ENCODE measurements at regions not wholly inside any gene's neighbourhood (a gene's known extent, or its start where the extent isn't known, plus 50 kb on each side); places are given as distances from the start of the nearest gene placed in this dataset.

DNA sequence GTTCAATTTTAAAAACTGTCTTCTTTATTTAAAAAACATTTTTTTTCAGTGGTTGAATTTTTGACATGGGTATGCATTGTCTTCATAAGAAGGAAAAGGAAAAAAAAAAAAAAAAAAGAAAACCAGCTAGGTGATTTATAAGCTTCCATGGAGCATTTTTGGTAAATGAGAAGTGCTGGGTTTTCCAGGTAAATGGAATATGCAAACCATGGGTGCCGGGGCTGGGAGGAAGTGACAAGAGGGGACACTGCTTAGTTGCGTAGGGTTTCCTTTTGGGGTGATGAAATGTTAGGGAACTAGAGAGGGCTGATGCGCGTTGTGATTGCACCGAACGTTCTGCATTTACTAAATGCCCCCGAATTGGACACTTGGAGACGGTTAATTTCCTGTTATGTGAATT, 217.4 kb upstream of the FOXF1 start:
- Histone ChIP-seq H3K27ac (ENCODE audit: low read length) (no peak overlapping the region), H3K9me2 (replicated peaks; ENCODE audit: low read length) (no peaks in the 10 kb centered on the region), H3F3A (ENCODE audit: low read length, unreplicated experiment) (no peaks in the 10 kb centered on the region), H3K4me1 (ENCODE audit: insufficient read depth, low read length) (no peaks in the 10 kb centered on the region), H3K9ac (ENCODE audit: low read length) (no peak overlapping the region), H3K27me3 (ENCODE audit: low read length) (peaks cover 96% of the 10 kb centered on the region), H3K79me2 (ENCODE audit: low read length) (no peaks in the 10 kb centered on the region), H3K4me2 (ENCODE audit: low read length) (no peak overlapping the region), H3K4me3 (ENCODE audit: low read length) (no peak overlapping the region), H4K20me1 (ENCODE audit: low read length) (no peaks in the 10 kb centered on the region), H2AFZ (ENCODE audit: low read length) (no peak overlapping the region), H3K36me3 (ENCODE audit: low read depth, low read length) (no peaks in the 10 kb centered on the region), H3K9me3 (ENCODE audit: low read length) (no peaks in the 10 kb centered on the region)
- POLR2A ChIA-PET (ENCODE audit: unreplicated experiment) = no interaction called here
- ATAC-seq (no peak), DNase-seq (no peak)
- no TSS peak for BruUV-seq (replicated peaks)
- intact Hi-C loops (cut with micrococcal nuclease) = no loop called here
- TF ChIP-seq, protein P1, sequence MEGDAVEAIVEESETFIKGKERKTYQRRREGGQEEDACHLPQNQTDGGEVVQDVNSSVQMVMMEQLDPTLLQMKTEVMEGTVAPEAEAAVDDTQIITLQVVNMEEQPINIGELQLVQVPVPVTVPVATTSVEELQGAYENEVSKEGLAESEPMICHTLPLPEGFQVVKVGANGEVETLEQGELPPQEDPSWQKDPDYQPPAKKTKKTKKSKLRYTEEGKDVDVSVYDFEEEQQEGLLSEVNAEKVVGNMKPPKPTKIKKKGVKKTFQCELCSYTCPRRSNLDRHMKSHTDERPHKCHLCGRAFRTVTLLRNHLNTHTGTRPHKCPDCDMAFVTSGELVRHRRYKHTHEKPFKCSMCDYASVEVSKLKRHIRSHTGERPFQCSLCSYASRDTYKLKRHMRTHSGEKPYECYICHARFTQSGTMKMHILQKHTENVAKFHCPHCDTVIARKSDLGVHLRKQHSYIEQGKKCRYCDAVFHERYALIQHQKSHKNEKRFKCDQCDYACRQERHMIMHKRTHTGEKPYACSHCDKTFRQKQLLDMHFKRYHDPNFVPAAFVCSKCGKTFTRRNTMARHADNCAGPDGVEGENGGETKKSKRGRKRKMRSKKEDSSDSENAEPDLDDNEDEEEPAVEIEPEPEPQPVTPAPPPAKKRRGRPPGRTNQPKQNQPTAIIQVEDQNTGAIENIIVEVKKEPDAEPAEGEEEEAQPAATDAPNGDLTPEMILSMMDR (conservative IDR thresholded peaks at IDR 0.05; ENCODE audit: low read depth, low read length) = no peak
- no peak for TF ChIP-seq EZH2 (IDR thresholded peaks at IDR 0.05; ENCODE audit: low read length, unreplicated experiment)
- TF ChIP-seq EZH2phosphoT487 (IDR thresholded peaks at IDR 0.05; ENCODE audit: borderline replicate concordance, low read length) = no peak
- CTCF ChIA-PET = no interaction called here

DNA sequence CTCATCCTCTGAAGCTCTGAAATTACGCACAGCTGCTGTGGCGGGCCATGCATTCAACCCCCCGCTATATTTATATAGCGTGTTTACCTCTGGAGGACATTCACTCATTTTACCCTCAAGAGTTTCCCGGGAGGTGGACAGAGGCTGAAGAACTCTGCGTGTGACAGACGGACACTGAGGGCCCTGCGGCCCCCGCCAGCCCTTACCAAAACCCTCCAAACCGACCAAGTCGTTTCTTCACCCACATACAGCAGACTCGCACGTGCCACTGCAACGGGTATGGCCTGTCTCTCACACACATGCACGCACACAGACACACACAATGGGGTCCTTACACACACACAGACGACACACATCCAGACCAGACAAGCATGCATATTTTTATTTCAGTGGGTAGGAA, 216.4 kb upstream of the FOXF1 start:
- POLR2A ChIA-PET (ENCODE audit: unreplicated experiment) = no interaction called here
- Histone ChIP-seq H3K9me3 (ENCODE audit: low read length) (no peaks in the 10 kb centered on the region), H3K27me3 (ENCODE audit: low read length) (peaks cover 96% of the 10 kb centered on the region), H4K20me1 (ENCODE audit: low read length) (no peaks in the 10 kb centered on the region), H3K9me2 (replicated peaks; ENCODE audit: low read length) (no peaks in the 10 kb centered on the region), H3F3A (ENCODE audit: low read length, unreplicated experiment) (no peaks in the 10 kb centered on the region), H3K9ac (ENCODE audit: low read length) (no peak overlapping the region), H3K79me2 (ENCODE audit: low read length) (no peaks in the 10 kb centered on the region), H3K4me3 (ENCODE audit: low read length) (no peak overlapping the region), H3K36me3 (ENCODE audit: low read depth, low read length) (no peaks in the 10 kb centered on the region), H3K4me2 (ENCODE audit: low read length) (no peak overlapping the region), H2AFZ (ENCODE audit: low read length) (no peak overlapping the region), H3K27ac (ENCODE audit: low read length) (no peak overlapping the region), H3K4me1 (ENCODE audit: insufficient read depth, low read length) (no peaks in the 10 kb centered on the region)
- intact Hi-C loops (cut with micrococcal nuclease) = no loop called here
- ATAC-seq = no peak
- no peak for DNase-seq
- no TSS peak for BruUV-seq (replicated peaks)
- CTCF ChIA-PET = no interaction called here
- TF ChIP-seq, protein P1 (conservative IDR thresholded peaks at IDR 0.05; ENCODE audit: low read depth, low read length) = no peak
- TF ChIP-seq EZH2 (IDR thresholded peaks at IDR 0.05; ENCODE audit: low read length, unreplicated experiment) (no peak), EZH2phosphoT487 (IDR thresholded peaks at IDR 0.05; ENCODE audit: borderline replicate concordance, low read length) (no peak)

DNA sequence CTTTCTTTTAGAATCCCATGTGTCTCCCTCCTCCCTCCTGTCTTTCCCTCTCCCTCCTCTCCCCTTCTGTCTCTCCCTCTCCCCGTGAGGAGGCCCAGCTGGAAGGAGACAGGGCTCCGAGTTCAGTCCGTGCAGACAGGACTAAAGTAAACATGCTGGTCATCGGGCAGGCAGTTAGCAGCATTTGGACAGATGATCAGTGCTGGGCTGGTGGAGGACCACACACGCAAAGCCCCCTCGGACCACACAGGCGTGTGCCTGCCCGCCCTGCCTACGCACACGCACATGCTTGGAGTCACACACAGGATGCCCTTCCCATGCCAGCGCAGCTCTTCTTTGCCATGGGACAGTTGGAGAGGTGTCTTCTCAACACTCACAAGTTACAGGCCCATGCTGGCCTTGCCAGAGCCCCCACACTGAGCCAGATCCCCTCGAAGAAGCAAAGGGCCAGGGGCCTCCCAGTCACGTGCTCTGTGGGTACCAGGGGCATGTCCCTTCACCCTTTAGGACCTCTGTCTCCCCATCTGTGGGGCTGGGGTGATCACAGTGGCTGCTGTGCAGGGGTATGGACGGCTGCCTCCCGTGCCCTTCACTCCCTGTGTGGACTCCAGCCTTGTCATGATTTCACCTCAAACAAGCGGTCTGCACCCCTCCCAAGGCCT, 215.7 kb upstream of the FOXF1 start:
- no peaks in the 10 kb centered on the region for H3K79me2 ChIP-seq (ENCODE audit: low read length)
- no peak overlapping the region for H3K4me2 ChIP-seq (ENCODE audit: low read length)
- CTCF ChIA-PET = no interaction called here
- no peaks in the 10 kb centered on the region for H3K4me1 ChIP-seq (ENCODE audit: insufficient read depth, low read length)
- H3K27ac ChIP-seq (ENCODE audit: low read length) = no peak overlapping the region
- DNase-seq = no peak
- H4K20me1 ChIP-seq (ENCODE audit: low read length) = no peaks in the 10 kb centered on the region
- no peaks in the 10 kb centered on the region for H3F3A ChIP-seq (ENCODE audit: low read length, unreplicated experiment)
- no peaks in the 10 kb centered on the region for H3K9me2 ChIP-seq (replicated peaks; ENCODE audit: low read length)
- no peaks in the 10 kb centered on the region for H3K36me3 ChIP-seq (ENCODE audit: low read depth, low read length)
- H2AFZ ChIP-seq (ENCODE audit: low read length) = no peak overlapping the region
- peaks cover 95% of the 10 kb centered on the region for H3K27me3 ChIP-seq (ENCODE audit: low read length)
- H3K9me3 ChIP-seq (ENCODE audit: low read length) = no peaks in the 10 kb centered on the region
- no peak overlapping the region for H3K9ac ChIP-seq (ENCODE audit: low read length)
- no peak for ATAC-seq
- TF ChIP-seq, protein P1 (conservative IDR thresholded peaks at IDR 0.05; ENCODE audit: low read depth, low read length) = no peak
- no peak for TF ChIP-seq EZH2phosphoT487 (IDR thresholded peaks at IDR 0.05; ENCODE audit: borderline replicate concordance, low read length)
- BruUV-seq (replicated peaks) = no TSS peak
- H3K4me3 ChIP-seq (ENCODE audit: low read length) = no peak overlapping the region
- intact Hi-C loops (cut with micrococcal nuclease) = no loop called here
- POLR2A ChIA-PET (ENCODE audit: unreplicated experiment) = no interaction called here

Measured in PC-3 (cell line).